ENCODE measurements at regions not wholly inside any gene's neighbourhood (a gene's known extent, or its start where the extent isn't known, plus 50 kb on each side); places are given as distances from the start of the nearest gene placed in this dataset.
"Not testable (repeated sequence)": the region's sequence is repeated elsewhere in the genome, so short reads cannot be mapped to it uniquely, and the experiment has no call there.

GRCh38 chr9:1539216-1539615, 475.9 kb upstream of the SMARCA2 start:
- Mint-ChIP-seq H3K4me3 (no peak overlapping the region), H3K4me1 (ENCODE audit: low read depth) (no peaks in the 10 kb centered on the region)
- intact Hi-C loops (cut with DNase I, micrococcal nuclease) = no loop called here

GRCh38 chr9:1550636-1551035, 464.5 kb upstream of the SMARCA2 start:
- intact Hi-C loops (cut with DNase I, micrococcal nuclease) = no loop called here
- Histone ChIP-seq H3K9me3 (ENCODE audit: control insufficient read depth in 1 of 2, insufficient read depth in 1 of 2, low read length in 2 of 2) (no peaks in the 10 kb centered on the region), H3K27ac (ENCODE audit: low read depth in 1 of 2, low read length in 2 of 2) (no peak overlapping the region), H3K36me3 (ENCODE audit: insufficient read depth, low read length) (no peaks in the 10 kb centered on the region), H3K4me1 (ENCODE audit: insufficient read depth, low read length) (no peaks in the 10 kb centered on the region), H3K27me3 (ENCODE audit: control insufficient read depth in 1 of 2, insufficient read depth in 2 of 2, low read length in 2 of 2) (no peaks in the 10 kb centered on the region), H3K4me3 (ENCODE audit: low read length) (no peak overlapping the region)
- CTCF ChIA-PET = no interaction called here
- no peak for TF ChIP-seq CTCF (IDR thresholded peaks at IDR 0.05)
- DNase-seq = no peak
- H3K27ac Mint-ChIP-seq = no peak overlapping the region
- POLR2A ChIA-PET = no interaction called here
- no peak overlapping the region for H3K4me3 Mint-ChIP-seq
- H3K4me1 Mint-ChIP-seq (ENCODE audit: low read depth) = no peaks in the 10 kb centered on the region
- ATAC-seq (ENCODE audit: poor library complexity) = no peak
- H3K9me3 Mint-ChIP-seq = peaks cover 7% of the 10 kb centered on the region
- H3K36me3 Mint-ChIP-seq (ENCODE audit: low read depth) = no peaks in the 10 kb centered on the region
- H3K27me3 Mint-ChIP-seq = peaks cover 14% of the 10 kb centered on the region

More at GRCh38 chr9:1539216-1539615, 475.9 kb upstream of the SMARCA2 start:
- no peak overlapping the region for H3K27ac ChIP-seq (ENCODE audit: low read depth in 1 of 2, low read length in 2 of 2)
- H3K9me3 Mint-ChIP-seq = peaks cover 2% of the 10 kb centered on the region
- H3K4me3 ChIP-seq (ENCODE audit: low read length) = no peak overlapping the region
- no peaks in the 10 kb centered on the region for H3K27me3 Mint-ChIP-seq
- no peaks in the 10 kb centered on the region for H3K27me3 ChIP-seq (ENCODE audit: control insufficient read depth in 1 of 2, insufficient read depth in 2 of 2, low read length in 2 of 2)
- H3K36me3 Mint-ChIP-seq (ENCODE audit: low read depth) = no peaks in the 10 kb centered on the region
- TF ChIP-seq CTCF (IDR thresholded peaks at IDR 0.05) = no peak
- DNase-seq (no peak), ATAC-seq (ENCODE audit: poor library complexity) (no peak)
- no peak overlapping the region for H3K27ac Mint-ChIP-seq
- no peaks in the 10 kb centered on the region for H3K4me1 ChIP-seq (ENCODE audit: insufficient read depth, low read length)
- H3K9me3 ChIP-seq (ENCODE audit: control insufficient read depth in 1 of 2, insufficient read depth in 1 of 2, low read length in 2 of 2) = no peaks in the 10 kb centered on the region
- POLR2A ChIA-PET = no interaction called here
- no peaks in the 10 kb centered on the region for H3K36me3 ChIP-seq (ENCODE audit: insufficient read depth, low read length)
- CTCF ChIA-PET = no interaction called here

GRCh38 chr9:1554081-1555035, 460.8 kb upstream of the SMARCA2 start:
- no peaks in the 10 kb centered on the region for H3K36me3 Mint-ChIP-seq (ENCODE audit: low read depth)
- DNase-seq (no peak), ATAC-seq (ENCODE audit: poor library complexity) (no peak)
- H3K4me3 Mint-ChIP-seq = no peak overlapping the region
- Histone ChIP-seq H3K36me3 (ENCODE audit: insufficient read depth, low read length) (no peaks in the 10 kb centered on the region), H3K27ac (ENCODE audit: low read depth in 1 of 2, low read length in 2 of 2) (no peak overlapping the region), H3K4me3 (ENCODE audit: low read length) (no peak overlapping the region), H3K9me3 (ENCODE audit: control insufficient read depth in 1 of 2, insufficient read depth in 1 of 2, low read length in 2 of 2) (peaks cover 0 to 6% of the 10 kb centered on the region in 2 experiments), H3K4me1 (ENCODE audit: insufficient read depth, low read length) (no peaks in the 10 kb centered on the region), H3K27me3 (ENCODE audit: control insufficient read depth in 1 of 2, insufficient read depth in 2 of 2, low read length in 2 of 2) (no peaks in the 10 kb centered on the region)
- H3K27ac Mint-ChIP-seq = no peak overlapping the region
- ChIA-PET CTCF (no interaction called here), POLR2A (no interaction called here)
- no peak for TF ChIP-seq CTCF (IDR thresholded peaks at IDR 0.05)
- intact Hi-C loops (cut with DNase I, micrococcal nuclease) = no loop called here
- H3K4me1 Mint-ChIP-seq (ENCODE audit: low read depth) = no peaks in the 10 kb centered on the region
- H3K9me3 Mint-ChIP-seq = peaks cover 12% of the 10 kb centered on the region
- peaks cover 14% of the 10 kb centered on the region for H3K27me3 Mint-ChIP-seq

GRCh38 chr9:1558666-1559065, 456.5 kb upstream of the SMARCA2 start:
- intact Hi-C loops (cut with DNase I, micrococcal nuclease); ATAC-seq (ENCODE audit: poor library complexity); CTCF ChIA-PET; H3K36me3 Mint-ChIP-seq (ENCODE audit: low read depth); H3K9me3 ChIP-seq (ENCODE audit: control insufficient read depth in 1 of 2, insufficient read depth in 1 of 2, low read length in 2 of 2); H3K27ac ChIP-seq (ENCODE audit: low read depth in 1 of 2, low read length in 2 of 2); H3K27me3 Mint-ChIP-seq; H3K36me3 ChIP-seq (ENCODE audit: insufficient read depth, low read length); H3K4me3 Mint-ChIP-seq; H3K4me1 Mint-ChIP-seq (ENCODE audit: low read depth); H3K27ac Mint-ChIP-seq; POLR2A ChIA-PET; H3K4me3 ChIP-seq (ENCODE audit: low read length); DNase-seq; H3K27me3 ChIP-seq (ENCODE audit: control insufficient read depth in 1 of 2, insufficient read depth in 2 of 2, low read length in 2 of 2); H3K4me1 ChIP-seq (ENCODE audit: insufficient read depth, low read length): not testable (repeated sequence)
- H3K9me3 Mint-ChIP-seq = peaks cover 15% of the 10 kb centered on the region
